B cell (primary cell): ENCODE measurements at regions not wholly inside any gene's neighbourhood (a gene's known extent, or its start where the extent isn't known, plus 50 kb on each side); places are given as distances from the start of the nearest gene placed in this dataset.

Experiments
- ATAC-seq: fragments of 200-7000 bp; cut with Tn5 transposase; one replicate; pipeline ENCODE4 v1.10.0; 2021; ENCODE audit warnings: low read depth, mild to moderate bottlenecking, moderate number of reproducible peaks, moderate library complexity
- CTCF ChIA-PET: fragments of 350-600 bp; sonication (Branson Sonifier 250); formaldehyde crosslinking; loops from one replicate; lab custom pipeline; 2021; ENCODE audit warnings: antibody characterized with exemption, inconsistent platforms; lab: Charles Lee
- POLR2A ChIA-PET: fragments of 350-600 bp; sonication (Branson Sonifier 250); formaldehyde crosslinking; loops from one replicate; lab custom pipeline; 2021; ENCODE audit warnings: antibody characterized with exemption; lab: Charles Lee
- DNase-seq: peaks from one replicate; pipeline ENCODE4 v3.0.0; 2013
- H2AFZ ChIP-seq: 2 replicates; pipeline ENCODE4 v1.6.1; 2012; ENCODE audit warnings: mild to moderate bottlenecking, low read depth, low read length; ENCODE audit not compliant: insufficient read depth, poor library complexity, severe bottlenecking
- H3K27ac ChIP-seq, 2 donors: 1 replicate in 1 of 2; 2 replicates in 1 of 2; pipeline ENCODE4 v1.5.1; 2012 to 2013; ENCODE audit warnings: low read length in 2 of 2, mild to moderate bottlenecking in 2 of 2, moderate library complexity in 1 of 2
- H3K27me3 ChIP-seq, 4 experiments: fragments of 200-600 bp in 1 of 4; sonication (generic) in 1 of 4; replicated peaks in 1 of 4; 1 replicate in 2 of 4; 2 replicates in 2 of 4; pipeline versions ENCODE4 v1.6.1 to v1.7.0; 2013 to 2016; ENCODE audit warnings: low read length in 3 of 4, mild to moderate bottlenecking in 2 of 4, mixed read lengths in 1 of 4, moderate library complexity in 1 of 4; ENCODE audit not compliant: insufficient read depth in 4 of 4, control insufficient read depth in 3 of 4; ENCODE audit errors: control extremely low read depth in 1 of 4
- H3K36me3 ChIP-seq, 2 experiments: replicated peaks in 1 of 2; 1 replicate in 1 of 2; 2 replicates in 1 of 2; pipeline versions ENCODE4 v1.6.1 to v1.7.1; 2013; ENCODE audit warnings: low read length in 1 of 2; ENCODE audit not compliant: insufficient read depth in 2 of 2, control insufficient read depth in 1 of 2; ENCODE audit errors: control extremely low read depth in 1 of 2, extremely low read depth in 1 of 2
- H3K4me1 ChIP-seq, 2 donors: fragments of 200-600 bp in 1 of 2; sonication (generic) in 1 of 2; 1 replicate in 1 of 2; 2 replicates in 1 of 2; pipeline versions ENCODE4 v1.5.1 to v1.6.1; 2013 to 2017; ENCODE audit warnings: low read length in 2 of 2; ENCODE audit not compliant: control insufficient read depth in 2 of 2, insufficient read depth in 2 of 2
- H3K4me2 ChIP-seq: replicated peaks from 2 replicates; pipeline ENCODE3; 2012; ENCODE audit warnings: mild to moderate bottlenecking, low read depth, low read length; ENCODE audit not compliant: poor library complexity, severe bottlenecking
- H3K4me3 ChIP-seq, 5 experiments: fragments of 200-600 bp in 1 of 5; sonication (generic) in 1 of 5; 1 replicate in 3 of 5; 2 replicates in 2 of 5; pipeline versions ENCODE4 v1.5.1 to v1.7.0; 2011 to 2016; ENCODE audit warnings: low read length in 4 of 5, mild to moderate bottlenecking in 4 of 5, low read depth in 2 of 5, control low read depth in 1 of 5, moderate library complexity in 1 of 5; ENCODE audit not compliant: insufficient read depth in 1 of 5; ENCODE audit errors: control extremely low read depth in 1 of 5, extremely low read depth in 1 of 5
- H3K79me2 ChIP-seq: fragments of 200-600 bp; sonication (generic); one replicate; pipeline ENCODE4 v1.6.0; 2016; ENCODE audit warnings: low read length; ENCODE audit not compliant: control insufficient read depth, insufficient read depth
- H3K9ac ChIP-seq: fragments of 200-600 bp; sonication (generic); 2 replicates; pipeline ENCODE4 v1.6.1; 2017; ENCODE audit warnings: mild to moderate bottlenecking, low read length, moderate library complexity
- H3K9me3 ChIP-seq, 3 donors: one replicate each; pipeline versions ENCODE4 v1.6.1 to v1.7.1; 2013; ENCODE audit warnings: low read length in 2 of 3; ENCODE audit not compliant: control insufficient read depth in 2 of 3, insufficient read depth in 1 of 3; ENCODE audit errors: control extremely low read depth in 1 of 3
- H4K20me1 ChIP-seq: 2 replicates; pipeline ENCODE4 v1.6.0; 2012; ENCODE audit warnings: mild to moderate bottlenecking, low read length; ENCODE audit not compliant: insufficient read depth, control insufficient read depth, poor library complexity, severe bottlenecking
- H3K27ac Mint-ChIP-seq: one replicate; pipeline ENCODE4 v1.8.0; 2021; ENCODE audit warnings: mixed read lengths
- H3K27me3 Mint-ChIP-seq: one replicate; pipeline ENCODE4 v1.8.0; 2021; ENCODE audit warnings: mixed read lengths
- H3K4me1 Mint-ChIP-seq: one replicate; pipeline ENCODE4 v1.8.0; 2021; ENCODE audit warnings: mixed read lengths
- H3K4me3 Mint-ChIP-seq: one replicate; pipeline ENCODE4 v1.8.0; 2021; ENCODE audit warnings: mixed read lengths
- H3K9me3 Mint-ChIP-seq: one replicate; pipeline ENCODE4 v1.8.0; 2022; ENCODE audit warnings: mixed read lengths; ENCODE audit not compliant: insufficient read depth
- CTCF ChIP-seq: fragments of 200-600 bp; IDR thresholded peaks from one replicate; pipeline ENCODE4 v1.8.0; 2022; ENCODE audit warnings: antibody characterized with exemption, mild to moderate bottlenecking
- EZH2 ChIP-seq: IDR thresholded peaks from 2 replicates; pipeline ENCODE4 v1.6.1; 2012; ENCODE audit warnings: borderline replicate concordance, low read depth, mild to moderate bottlenecking, moderate library complexity, low read length; ENCODE audit not compliant: insufficient read depth, poor library complexity, severe bottlenecking
- WGBS: methylation state at CpG from one replicate; pipeline ENCODE4 v1.1.5; 2013; ENCODE audit warnings: missing lambda C conversion rate; ENCODE audit not compliant: insufficient coverage; 5-methylcytosine and 5-hydroxymethylcytosine counted together
- intact Hi-C: fragments of 100-400 bp; cut with micrococcal nuclease; formaldehyde crosslinking; loops from one replicate; pipeline ENCODE4 v1.10.0; 2022

- POLR2A ChIA-PET: no interaction called here
- no peak overlapping the region for H3K4me2 ChIP-seq
- no peaks in the 10 kb centered on the region for H3K79me2 ChIP-seq
- H3K4me1 Mint-ChIP-seq: no peaks in the 10 kb centered on the region
- H3K36me3 ChIP-seq: no peaks in the 10 kb centered on the region
- no peaks in the 10 kb centered on the region for H3K27me3 ChIP-seq
- no peaks in the 10 kb centered on the region for H3K4me1 ChIP-seq
- H3K9me3 ChIP-seq: no peaks in the 10 kb centered on the region
- CTCF ChIA-PET: no interaction called here
- no peak overlapping the region for H3K4me3 ChIP-seq
- H3K4me3 Mint-ChIP-seq: no peak overlapping the region
- peaks cover 1% of the 10 kb centered on the region for H3K27me3 Mint-ChIP-seq
- ATAC-seq (no peak), DNase-seq (no peak)
- no peaks in the 10 kb centered on the region for H3K9me3 Mint-ChIP-seq
- TF ChIP-seq CTCF (no peak), EZH2 (no peak)
- no peaks in the 10 kb centered on the region for H4K20me1 ChIP-seq
- no peak overlapping the region for H3K27ac ChIP-seq
- WGBS: 91% methylated on average over 3 of the region's 6 CpGs
- no peak overlapping the region for H3K9ac ChIP-seq
- intact Hi-C loops: no loop called here
- no peak overlapping the region for H3K27ac Mint-ChIP-seq
- no peak overlapping the region for H2AFZ ChIP-seq
These were observed 143.2 kb downstream of the BOD1 start for GRCh38 chr5:173473288-173473687.

- no peak overlapping the region for H3K27ac Mint-ChIP-seq
- ChIA-PET POLR2A (no interaction called here), CTCF (no interaction called here)
- H4K20me1 ChIP-seq: no peaks in the 10 kb centered on the region
- H3K9me3 Mint-ChIP-seq: no peaks in the 10 kb centered on the region
- H3K27ac ChIP-seq: no peak overlapping the region
- no peak overlapping the region for H3K4me2 ChIP-seq
- no peak for TF ChIP-seq CTCF
- TF ChIP-seq EZH2: no peak
- H3K4me1 ChIP-seq: no peaks in the 10 kb centered on the region
- no peaks in the 10 kb centered on the region for H3K79me2 ChIP-seq
- no peaks in the 10 kb centered on the region for H3K9me3 ChIP-seq
- no peak overlapping the region for H3K9ac ChIP-seq
- H3K27me3 Mint-ChIP-seq: peaks cover under 1% of the 10 kb centered on the region
- no peak overlapping the region for H3K4me3 Mint-ChIP-seq
- ATAC-seq (no peak), DNase-seq (no peak)
- no peaks in the 10 kb centered on the region for H3K4me1 Mint-ChIP-seq
- no peak overlapping the region for H3K4me3 ChIP-seq
- H3K27me3 ChIP-seq: peaks cover 0 to 3% (median 0%) of the 10 kb centered on the region in 4 experiments
- WGBS: 67% methylated on average over 1 of the region's 3 CpGs
- H3K36me3 ChIP-seq: no peaks in the 10 kb centered on the region
- no peak overlapping the region for H2AFZ ChIP-seq
- intact Hi-C loops: no loop called here
These were observed 143.6 kb downstream of the BOD1 start for GRCh38 chr5:173472784-173473278.
